ENCODE measurements at regions not wholly inside any gene's neighbourhood (a gene's known extent, or its start where the extent isn't known, plus 50 kb on each side); places are given as distances from the start of the nearest gene placed in this dataset.
"Not testable (repeated sequence)": the region's sequence is repeated elsewhere in the genome, so short reads cannot be mapped to it uniquely, and the experiment has no call there.

- Mint-ChIP-seq H3K9me3 (ENCODE audit: insufficient read depth) (no peaks in the 10 kb centered on the region), H3K27ac (no peak overlapping the region), H3K27me3 (ENCODE audit: low read depth) (peaks cover 9% of the 10 kb centered on the region), H3K4me1 (ENCODE audit: low read depth) (no peaks in the 10 kb centered on the region), H3K4me3 (no peak overlapping the region), H3K36me3 (ENCODE audit: low read depth) (no peaks in the 10 kb centered on the region)
- ChIA-PET CTCF (no interaction called here), POLR2A (no interaction called here)
- ATAC-seq (no peak), DNase-seq (no peak)
Measured at GRCh38 chr5:130687085-130687733, 477.8 kb downstream of the HINT1 start.

- ChIA-PET POLR2A (no interaction called here), CTCF (no interaction called here)
- no peaks in the 10 kb centered on the region for H3K36me3 Mint-ChIP-seq (ENCODE audit: low read depth)
Measured at GRCh38 chr5:130678637-130679036, 486.4 kb downstream of the HINT1 start.

GRCh38 chr5:130666462-130666861, 498.6 kb downstream of the HINT1 start:
- Mint-ChIP-seq H3K4me3 (no peak overlapping the region), H3K27me3 (ENCODE audit: low read depth) (no peaks in the 10 kb centered on the region), H3K4me1 (ENCODE audit: low read depth) (no peaks in the 10 kb centered on the region), H3K36me3 (ENCODE audit: low read depth) (no peaks in the 10 kb centered on the region), H3K27ac (no peak overlapping the region), H3K9me3 (ENCODE audit: insufficient read depth) (no peaks in the 10 kb centered on the region)
- no peak for DNase-seq
- CTCF ChIA-PET, result no interaction called here
- POLR2A ChIA-PET, result interaction anchor here (0.7 kb wide), 1 partner anchor 25 kb away, joined by 3 read pairs; no protein-coding TSS in a partner anchor
- ATAC-seq, result no peak

More at GRCh38 chr5:130678637-130679036, 486.4 kb downstream of the HINT1 start:
- no peak for ATAC-seq
- no peak for DNase-seq
- Mint-ChIP-seq H3K27ac (no peak overlapping the region), H3K9me3 (ENCODE audit: insufficient read depth) (no peaks in the 10 kb centered on the region), H3K4me1 (ENCODE audit: low read depth) (no peaks in the 10 kb centered on the region), H3K27me3 (ENCODE audit: low read depth) (no peaks in the 10 kb centered on the region), H3K4me3 (no peak overlapping the region)

GRCh38 chr5:130652176-130652575, 512.9 kb downstream of the HINT1 start:
- no peak for ATAC-seq
- no peaks in the 10 kb centered on the region for H3K36me3 Mint-ChIP-seq (ENCODE audit: low read depth)
- H3K27ac Mint-ChIP-seq, result no peak overlapping the region
- no peak overlapping the region for H3K4me3 Mint-ChIP-seq
- H3K4me1 Mint-ChIP-seq (ENCODE audit: low read depth), result no peaks in the 10 kb centered on the region
- DNase-seq, result no peak
- H3K27me3 Mint-ChIP-seq (ENCODE audit: low read depth), result no peaks in the 10 kb centered on the region
- POLR2A ChIA-PET, result no interaction called here
- CTCF ChIA-PET, result no interaction called here
- no peaks in the 10 kb centered on the region for H3K9me3 Mint-ChIP-seq (ENCODE audit: insufficient read depth)

- ChIA-PET CTCF (no interaction called here), POLR2A (no interaction called here)
- no peak overlapping the region for H3K4me3 Mint-ChIP-seq
- DNase-seq, result no peak
- no peaks in the 10 kb centered on the region for H3K9me3 Mint-ChIP-seq (ENCODE audit: insufficient read depth)
- ATAC-seq, result no peak
- no peaks in the 10 kb centered on the region for H3K27me3 Mint-ChIP-seq (ENCODE audit: low read depth)
- H3K4me1 Mint-ChIP-seq (ENCODE audit: low read depth), result no peaks in the 10 kb centered on the region
- H3K27ac Mint-ChIP-seq, result no peak overlapping the region
- H3K36me3 Mint-ChIP-seq (ENCODE audit: low read depth), result no peaks in the 10 kb centered on the region
Measured at GRCh38 chr5:130651440-130651839, 513.6 kb downstream of the HINT1 start.

GRCh38 chr5:130643321-130643720, 521.7 kb downstream of the HINT1 start:
- ATAC-seq (no peak), DNase-seq (no peak)
- CTCF ChIA-PET, result no interaction called here
- H3K27ac Mint-ChIP-seq, result no peak overlapping the region
- H3K4me1 Mint-ChIP-seq (ENCODE audit: low read depth), result no peaks in the 10 kb centered on the region
- POLR2A ChIA-PET, result no interaction called here
- H3K9me3 Mint-ChIP-seq (ENCODE audit: insufficient read depth), result no peaks in the 10 kb centered on the region
- no peaks in the 10 kb centered on the region for H3K27me3 Mint-ChIP-seq (ENCODE audit: low read depth)
- no peaks in the 10 kb centered on the region for H3K36me3 Mint-ChIP-seq (ENCODE audit: low read depth)
- no peak overlapping the region for H3K4me3 Mint-ChIP-seq

- Mint-ChIP-seq H3K36me3 (ENCODE audit: low read depth) (no peaks in the 10 kb centered on the region), H3K9me3 (ENCODE audit: insufficient read depth) (no peaks in the 10 kb centered on the region), H3K27ac (no peak overlapping the region), H3K4me3 (no peak overlapping the region), H3K27me3 (ENCODE audit: low read depth) (no peaks in the 10 kb centered on the region), H3K4me1 (ENCODE audit: low read depth) (no peaks in the 10 kb centered on the region)
- no peak for DNase-seq
- CTCF ChIA-PET, result no interaction called here
- POLR2A ChIA-PET, result no interaction called here
- no peak for ATAC-seq
Measured at GRCh38 chr5:130642461-130642860, 522.6 kb downstream of the HINT1 start.

- CTCF ChIA-PET, result no interaction called here
- no peak overlapping the region for H3K4me3 Mint-ChIP-seq
- no peak for DNase-seq
- H3K9me3 Mint-ChIP-seq (ENCODE audit: insufficient read depth), result no peaks in the 10 kb centered on the region
- no peaks in the 10 kb centered on the region for H3K4me1 Mint-ChIP-seq (ENCODE audit: low read depth)
- no peaks in the 10 kb centered on the region for H3K27me3 Mint-ChIP-seq (ENCODE audit: low read depth)
- ATAC-seq, result no peak
- H3K36me3 Mint-ChIP-seq (ENCODE audit: low read depth), result no peaks in the 10 kb centered on the region
- no peak overlapping the region for H3K27ac Mint-ChIP-seq
- POLR2A ChIA-PET, result no interaction called here
Measured at GRCh38 chr5:130627145-130627544, 537.9 kb downstream of the HINT1 start.

- DNase-seq (no peak), ATAC-seq (no peak)
- H3K36me3 Mint-ChIP-seq (ENCODE audit: low read depth), result no peaks in the 10 kb centered on the region
- no peaks in the 10 kb centered on the region for H3K27me3 Mint-ChIP-seq (ENCODE audit: low read depth)
- no peaks in the 10 kb centered on the region for H3K4me1 Mint-ChIP-seq (ENCODE audit: low read depth)
- no peak overlapping the region for H3K27ac Mint-ChIP-seq
- CTCF ChIA-PET, result no interaction called here
- H3K4me3 Mint-ChIP-seq, result no peak overlapping the region
- POLR2A ChIA-PET, result no interaction called here
- no peaks in the 10 kb centered on the region for H3K9me3 Mint-ChIP-seq (ENCODE audit: insufficient read depth)
Measured at GRCh38 chr5:130624805-130625204, 540.3 kb downstream of the HINT1 start.

GRCh38 chr5:130616161-130616560, 548.9 kb downstream of the HINT1 start:
- Mint-ChIP-seq H3K4me1 (ENCODE audit: low read depth) (no peaks in the 10 kb centered on the region), H3K27ac (no peak overlapping the region), H3K36me3 (ENCODE audit: low read depth) (no peaks in the 10 kb centered on the region), H3K4me3 (no peak overlapping the region), H3K9me3 (ENCODE audit: insufficient read depth) (no peaks in the 10 kb centered on the region), H3K27me3 (ENCODE audit: low read depth) (no peaks in the 10 kb centered on the region)
- ATAC-seq (no peak), DNase-seq (no peak)
- CTCF ChIA-PET, result no interaction called here
- POLR2A ChIA-PET, result no interaction called here

- no peak for ATAC-seq
- Mint-ChIP-seq H3K9me3 (ENCODE audit: insufficient read depth) (no peaks in the 10 kb centered on the region), H3K27me3 (ENCODE audit: low read depth) (no peaks in the 10 kb centered on the region), H3K4me3 (no peak overlapping the region), H3K36me3 (ENCODE audit: low read depth) (no peaks in the 10 kb centered on the region), H3K27ac (no peak overlapping the region), H3K4me1 (ENCODE audit: low read depth) (no peaks in the 10 kb centered on the region)
- CTCF ChIA-PET, result no interaction called here
- POLR2A ChIA-PET, result no interaction called here
- DNase-seq, result no peak
Measured at GRCh38 chr5:130605234-130605633, 559.8 kb downstream of the HINT1 start.

- H3K27ac Mint-ChIP-seq; H3K27me3 Mint-ChIP-seq (ENCODE audit: low read depth); CTCF ChIA-PET; ATAC-seq; DNase-seq; POLR2A ChIA-PET; H3K9me3 Mint-ChIP-seq (ENCODE audit: insufficient read depth); H3K4me3 Mint-ChIP-seq; H3K4me1 Mint-ChIP-seq (ENCODE audit: low read depth); H3K36me3 Mint-ChIP-seq (ENCODE audit: low read depth): not testable (repeated sequence)
Measured at GRCh38 chr5:130596647-130597046, 568.4 kb downstream of the HINT1 start.

GRCh38 chr5:130580264-130580663, 584.8 kb downstream of the HINT1 start:
- Mint-ChIP-seq H3K36me3 (ENCODE audit: low read depth) (no peaks in the 10 kb centered on the region), H3K4me1 (ENCODE audit: low read depth) (no peaks in the 10 kb centered on the region), H3K27me3 (ENCODE audit: low read depth) (no peaks in the 10 kb centered on the region), H3K27ac (no peak overlapping the region), H3K9me3 (ENCODE audit: insufficient read depth) (no peaks in the 10 kb centered on the region), H3K4me3 (no peak overlapping the region)
- POLR2A ChIA-PET, result no interaction called here
- DNase-seq, result no peak
- CTCF ChIA-PET, result no interaction called here
- no peak for ATAC-seq

All from activated CD8-positive, alpha-beta T cell treated with anti-CD3 and anti-CD28 coated beads, Interleukin-2, amount 10 ng/mL, durations not matched to agents 7 days and 5 days (primary cell).